PFSK-1 (cell line): ENCODE measurements at regions not wholly inside any gene's neighbourhood (a gene's known extent, or its start where the extent isn't known, plus 50 kb on each side); places are given as distances from the start of the nearest gene placed in this dataset.

Experiments used
- FOXP2 ChIP-seq: optimal IDR thresholded peaks from 2 replicates; pipeline ENCODE3; 2011; ENCODE audit warnings: borderline replicate concordance, control low read depth, inconsistent platforms; ENCODE audit not compliant: insufficient read depth; ENCODE audit errors: extremely low read length, extremely low read depth
- POLR2AphosphoS5 ChIP-seq: IDR thresholded peaks from 2 replicates; pipeline ENCODE4 v1.6.1; 2012; ENCODE audit warnings: low read depth, mild to moderate bottlenecking, control low read depth, low read length, moderate library complexity
- SIN3A ChIP-seq: IDR thresholded peaks from 2 replicates; pipeline ENCODE4 v1.6.1; 2012; ENCODE audit warnings: mild to moderate bottlenecking, low read length, moderate library complexity, borderline replicate concordance; ENCODE audit not compliant: insufficient read depth
- TAF1 ChIP-seq: IDR thresholded peaks from 2 replicates; pipeline ENCODE4 v1.6.1; 2012; ENCODE audit warnings: low read length, control low read depth, borderline replicate concordance; ENCODE audit not compliant: insufficient read depth
- TF ChIP-seq, protein P1 (sequence below), 2 experiments: IDR thresholded peaks; 2 replicates each; pipeline versions ENCODE4 v1.6.1 to v1.8.0; 2011 to 2012; ENCODE audit warnings: low read depth in 2 of 2, low read length in 2 of 2, control low read depth in 1 of 2, inconsistent platforms in 1 of 2, mild to moderate bottlenecking in 1 of 2, moderate library complexity in 1 of 2; ENCODE audit not compliant: insufficient read depth in 1 of 2

DNA sequence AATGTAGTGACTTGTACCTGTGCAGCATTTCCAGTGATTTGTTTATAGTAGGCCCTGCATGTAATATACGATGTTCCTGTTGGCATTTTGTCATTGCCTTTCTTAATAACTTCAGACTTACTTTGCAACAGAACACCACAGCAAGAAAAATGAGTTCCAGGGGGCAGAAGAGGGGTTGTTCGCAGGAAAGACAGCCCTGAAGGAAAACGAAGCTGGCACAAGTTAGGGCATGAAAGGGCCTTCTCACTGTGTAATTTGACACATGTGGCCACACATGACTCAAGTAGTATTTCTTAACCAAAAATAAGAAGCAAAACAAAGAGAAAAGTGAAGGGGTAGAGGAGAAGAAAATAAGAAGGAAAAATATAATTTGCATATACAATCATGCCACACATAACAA is 265.8 kb upstream of the SMIM31 start:
- TF ChIP-seq SIN3A: no peak
- no peak for TF ChIP-seq TAF1
- TF ChIP-seq FOXP2: no peak
- TF ChIP-seq, protein P1, sequence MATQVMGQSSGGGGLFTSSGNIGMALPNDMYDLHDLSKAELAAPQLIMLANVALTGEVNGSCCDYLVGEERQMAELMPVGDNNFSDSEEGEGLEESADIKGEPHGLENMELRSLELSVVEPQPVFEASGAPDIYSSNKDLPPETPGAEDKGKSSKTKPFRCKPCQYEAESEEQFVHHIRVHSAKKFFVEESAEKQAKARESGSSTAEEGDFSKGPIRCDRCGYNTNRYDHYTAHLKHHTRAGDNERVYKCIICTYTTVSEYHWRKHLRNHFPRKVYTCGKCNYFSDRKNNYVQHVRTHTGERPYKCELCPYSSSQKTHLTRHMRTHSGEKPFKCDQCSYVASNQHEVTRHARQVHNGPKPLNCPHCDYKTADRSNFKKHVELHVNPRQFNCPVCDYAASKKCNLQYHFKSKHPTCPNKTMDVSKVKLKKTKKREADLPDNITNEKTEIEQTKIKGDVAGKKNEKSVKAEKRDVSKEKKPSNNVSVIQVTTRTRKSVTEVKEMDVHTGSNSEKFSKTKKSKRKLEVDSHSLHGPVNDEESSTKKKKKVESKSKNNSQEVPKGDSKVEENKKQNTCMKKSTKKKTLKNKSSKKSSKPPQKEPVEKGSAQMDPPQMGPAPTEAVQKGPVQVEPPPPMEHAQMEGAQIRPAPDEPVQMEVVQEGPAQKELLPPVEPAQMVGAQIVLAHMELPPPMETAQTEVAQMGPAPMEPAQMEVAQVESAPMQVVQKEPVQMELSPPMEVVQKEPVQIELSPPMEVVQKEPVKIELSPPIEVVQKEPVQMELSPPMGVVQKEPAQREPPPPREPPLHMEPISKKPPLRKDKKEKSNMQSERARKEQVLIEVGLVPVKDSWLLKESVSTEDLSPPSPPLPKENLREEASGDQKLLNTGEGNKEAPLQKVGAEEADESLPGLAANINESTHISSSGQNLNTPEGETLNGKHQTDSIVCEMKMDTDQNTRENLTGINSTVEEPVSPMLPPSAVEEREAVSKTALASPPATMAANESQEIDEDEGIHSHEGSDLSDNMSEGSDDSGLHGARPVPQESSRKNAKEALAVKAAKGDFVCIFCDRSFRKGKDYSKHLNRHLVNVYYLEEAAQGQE (IDR thresholded peaks at IDR 0.05; ENCODE audit: insufficient read depth in 1 of 2, low read depth in 2 of 2, low read length in 2 of 2): no peak

DNA sequence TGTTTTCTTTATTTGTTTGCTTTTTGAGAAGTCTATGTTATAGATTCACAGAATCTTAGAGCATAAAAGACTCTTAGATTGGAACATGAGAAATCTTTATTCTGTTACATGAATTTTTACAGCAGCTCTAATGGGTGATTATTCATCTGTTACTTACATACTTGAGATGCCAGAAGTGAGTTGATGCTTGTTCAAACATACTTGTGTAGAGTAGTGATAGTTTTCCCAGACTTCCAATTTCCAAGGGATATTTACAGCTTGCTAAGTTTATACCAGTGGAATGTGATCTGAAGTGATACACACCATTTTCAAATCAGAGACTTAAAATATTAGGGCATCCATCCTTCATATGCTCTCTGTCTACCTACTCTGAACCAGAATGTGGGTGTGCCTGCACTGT is 252.9 kb upstream of the SMIM31 start:
- TF ChIP-seq, protein P1 (IDR thresholded peaks at IDR 0.05; ENCODE audit: insufficient read depth in 1 of 2, low read depth in 2 of 2, low read length in 2 of 2): no peak
- TF ChIP-seq POLR2AphosphoS5 (no peak), SIN3A (no peak), TAF1 (no peak), FOXP2 (no peak)

DNA sequence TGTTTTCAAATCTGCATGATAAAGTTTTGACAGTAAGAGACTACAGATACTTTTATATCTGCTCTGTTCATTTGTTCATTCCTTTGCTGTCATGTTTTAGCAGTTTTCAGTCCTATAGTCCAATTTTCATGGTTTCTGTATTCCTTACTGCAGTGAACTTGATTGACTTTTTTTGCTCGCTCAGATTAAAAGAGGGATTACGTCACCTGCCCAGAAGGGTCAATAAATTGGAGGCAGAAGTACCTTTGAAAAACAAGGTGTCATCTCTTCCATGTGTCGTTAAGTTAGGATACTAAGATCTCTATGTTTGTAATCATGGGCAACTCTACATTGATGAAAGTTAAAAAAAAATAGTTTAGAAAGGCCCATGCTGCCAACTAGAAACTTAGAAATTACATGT is 250.1 kb upstream of the SMIM31 start:
- TF ChIP-seq SIN3A: no peak
- no peak for TF ChIP-seq FOXP2
- no peak for TF ChIP-seq TAF1
- no peak for TF ChIP-seq POLR2AphosphoS5
- TF ChIP-seq, protein P1 (IDR thresholded peaks at IDR 0.05; ENCODE audit: insufficient read depth in 1 of 2, low read depth in 2 of 2, low read length in 2 of 2): no peak

DNA sequence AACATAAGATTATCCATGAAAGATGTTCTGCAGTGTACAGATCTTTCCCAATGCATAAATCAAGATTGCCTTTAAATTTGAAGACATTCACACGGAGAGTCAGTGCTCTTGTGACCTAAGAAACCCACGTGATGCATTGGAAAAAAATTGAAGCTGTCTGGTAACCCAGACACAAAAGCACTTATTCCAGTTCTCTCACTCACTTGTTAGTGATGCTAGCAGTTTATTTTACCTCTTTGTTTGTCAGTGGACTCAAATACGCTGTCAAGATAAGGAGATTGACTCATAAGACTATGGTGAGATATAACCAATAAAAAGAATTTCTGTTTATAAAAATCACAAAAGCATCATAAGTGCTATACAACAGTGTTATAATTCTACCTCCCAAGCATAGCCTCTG is 245.8 kb upstream of the SMIM31 start:
- TF ChIP-seq, protein P1 (IDR thresholded peaks at IDR 0.05; ENCODE audit: insufficient read depth in 1 of 2, low read depth in 2 of 2, low read length in 2 of 2): no peak
- no peak for TF ChIP-seq TAF1
- TF ChIP-seq POLR2AphosphoS5: no peak
- no peak for TF ChIP-seq FOXP2
- TF ChIP-seq SIN3A: no peak

DNA sequence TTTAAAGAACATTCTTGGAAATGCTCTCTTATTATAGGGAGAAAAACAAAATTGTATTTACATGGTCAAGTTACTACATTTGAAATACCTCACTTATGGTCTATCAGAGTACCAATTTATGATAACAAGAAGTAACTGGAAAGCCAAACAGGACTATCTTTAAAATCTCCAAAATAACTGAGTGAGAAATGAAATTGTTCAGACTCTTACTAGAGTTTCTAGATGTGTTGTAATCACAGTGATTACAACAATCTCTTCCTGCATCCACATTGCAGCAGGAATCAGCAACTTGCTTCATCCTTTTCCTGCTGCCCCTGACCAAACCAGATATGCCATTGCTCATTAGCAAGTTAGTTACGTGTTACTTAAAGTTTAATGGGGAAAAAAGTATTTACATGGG is 245.2 kb upstream of the SMIM31 start:
- TF ChIP-seq, protein P1 (IDR thresholded peaks at IDR 0.05; ENCODE audit: insufficient read depth in 1 of 2, low read depth in 2 of 2, low read length in 2 of 2): no peak
- TF ChIP-seq FOXP2: no peak
- no peak for TF ChIP-seq SIN3A
- TF ChIP-seq TAF1: no peak
- no peak for TF ChIP-seq POLR2AphosphoS5
